Tibial nerve (tissue), 4 donors: ENCODE measurements at regions not wholly inside any gene's neighbourhood (a gene's known extent, or its start where the extent isn't known, plus 50 kb on each side); places are given as distances from the start of the nearest gene placed in this dataset.

Source experiments
- DNase-seq, 2 donors: peaks; one replicate each; pipeline ENCODE4 v3.0.0-alpha.2; 2019; ENCODE audit warnings: low spot score in 2 of 2
- H3K27ac ChIP-seq, 4 donors: fragments of 200-600 bp; sonication (generic) in 3 of 4; one replicate each; pipeline ENCODE4 v1.5.1; 2017 to 2019; ENCODE audit warnings: mild to moderate bottlenecking in 1 of 4
- H3K27me3 ChIP-seq, 2 donors: fragments of 200-600 bp; sonication (generic) in 1 of 2; one replicate each; pipeline versions ENCODE4 v1.5.1 to v1.6.0; 2017 to 2019
- H3K36me3 ChIP-seq, 3 donors: fragments of 200-600 bp; sonication (generic); one replicate each; pipeline ENCODE4 v1.5.1; 2018 to 2019
- H3K4me1 ChIP-seq, 4 donors: fragments of 200-600 bp; sonication (generic) in 3 of 4; one replicate each; pipeline ENCODE4 v1.5.1; 2017 to 2019
- H3K4me3 ChIP-seq, 4 donors: fragments of 200-600 bp; sonication (generic) in 3 of 4; one replicate each; pipeline ENCODE4 v1.5.1; 2017 to 2019; ENCODE audit warnings: mild to moderate bottlenecking in 1 of 4, moderate library complexity in 1 of 4
- H3K9me3 ChIP-seq, 4 donors: fragments of 200-600 bp; sonication (generic) in 3 of 4; one replicate each; pipeline ENCODE4 v1.5.1; 2017 to 2019
- EP300 ChIP-seq, 2 donors: sonication (generic); formaldehyde crosslinking; IDR thresholded peaks; one replicate each; pipeline ENCODE4 v1.6.1; 2017; ENCODE audit warnings: antibody characterized with exemption in 2 of 2, mild to moderate bottlenecking in 1 of 2
- POLR2A ChIP-seq, 2 donors: fragments of 450-650 bp; IDR thresholded peaks; one replicate each; pipeline ENCODE4 v1.6.1; 2017; ENCODE audit warnings: antibody characterized with exemption in 2 of 2, mild to moderate bottlenecking in 2 of 2, moderate library complexity in 2 of 2
- WGBS, 2 donors: methylation state at CpG; one replicate each; pipeline ENCODE4 v1.1.5; 2018; 5-methylcytosine and 5-hydroxymethylcytosine counted together
- TF ChIP-seq, protein P1 (sequence below), 5 experiments: fragments of 200-600 bp in 3 of 5; fragments of 450-650 bp in 2 of 5; sonication (generic) in 3 of 5; IDR thresholded peaks; one replicate each; pipeline ENCODE4 v1.5.1; 2016 to 2019; ENCODE audit warnings: antibody characterized with exemption in 5 of 5, mild to moderate bottlenecking in 3 of 5, moderate library complexity in 2 of 5

DNA sequence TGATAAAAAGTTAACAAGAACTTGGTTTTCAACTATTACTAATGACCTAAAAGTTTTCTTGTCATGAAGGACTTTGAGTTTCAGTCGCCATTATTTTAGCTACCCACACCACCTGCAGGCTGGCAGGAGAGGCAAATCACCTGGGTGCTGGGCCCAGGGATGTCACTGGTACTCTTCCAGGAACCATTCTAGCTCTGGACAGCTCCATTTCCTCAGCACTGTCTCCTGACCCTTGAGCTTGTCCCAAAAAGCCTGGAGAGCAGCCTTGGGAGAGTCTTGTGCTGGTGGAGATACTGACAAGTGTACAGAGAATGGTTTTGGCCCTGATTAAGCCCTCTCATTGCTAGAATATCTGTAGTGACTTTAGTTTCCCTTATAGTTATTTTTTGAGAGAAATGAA lies 1924.1 kb upstream of the WWC1 start:
- DNase-seq = no peak
- TF ChIP-seq POLR2A (IDR thresholded peaks at IDR 0.05) = no peak
- TF ChIP-seq, protein P1, sequence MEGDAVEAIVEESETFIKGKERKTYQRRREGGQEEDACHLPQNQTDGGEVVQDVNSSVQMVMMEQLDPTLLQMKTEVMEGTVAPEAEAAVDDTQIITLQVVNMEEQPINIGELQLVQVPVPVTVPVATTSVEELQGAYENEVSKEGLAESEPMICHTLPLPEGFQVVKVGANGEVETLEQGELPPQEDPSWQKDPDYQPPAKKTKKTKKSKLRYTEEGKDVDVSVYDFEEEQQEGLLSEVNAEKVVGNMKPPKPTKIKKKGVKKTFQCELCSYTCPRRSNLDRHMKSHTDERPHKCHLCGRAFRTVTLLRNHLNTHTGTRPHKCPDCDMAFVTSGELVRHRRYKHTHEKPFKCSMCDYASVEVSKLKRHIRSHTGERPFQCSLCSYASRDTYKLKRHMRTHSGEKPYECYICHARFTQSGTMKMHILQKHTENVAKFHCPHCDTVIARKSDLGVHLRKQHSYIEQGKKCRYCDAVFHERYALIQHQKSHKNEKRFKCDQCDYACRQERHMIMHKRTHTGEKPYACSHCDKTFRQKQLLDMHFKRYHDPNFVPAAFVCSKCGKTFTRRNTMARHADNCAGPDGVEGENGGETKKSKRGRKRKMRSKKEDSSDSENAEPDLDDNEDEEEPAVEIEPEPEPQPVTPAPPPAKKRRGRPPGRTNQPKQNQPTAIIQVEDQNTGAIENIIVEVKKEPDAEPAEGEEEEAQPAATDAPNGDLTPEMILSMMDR (IDR thresholded peaks at IDR 0.05) = no peak
- TF ChIP-seq EP300 (IDR thresholded peaks at IDR 0.05) = no peak
- peaks cover 0 to 1% (median 0%) of the 10 kb centered on the region in 4 donors for H3K9me3 ChIP-seq
- peaks cover 0 to 10% (median 0%) of the 10 kb centered on the region in 4 donors for H3K4me1 ChIP-seq
- H3K27ac ChIP-seq = no peak overlapping the region
- 85 to 86% methylated on average over 1 of the region's 1 CpG for WGBS, 2 donors
- H3K4me3 ChIP-seq = no peak overlapping the region
- H3K36me3 ChIP-seq = no peaks in the 10 kb centered on the region
- H3K27me3 ChIP-seq = no peaks in the 10 kb centered on the region

DNA sequence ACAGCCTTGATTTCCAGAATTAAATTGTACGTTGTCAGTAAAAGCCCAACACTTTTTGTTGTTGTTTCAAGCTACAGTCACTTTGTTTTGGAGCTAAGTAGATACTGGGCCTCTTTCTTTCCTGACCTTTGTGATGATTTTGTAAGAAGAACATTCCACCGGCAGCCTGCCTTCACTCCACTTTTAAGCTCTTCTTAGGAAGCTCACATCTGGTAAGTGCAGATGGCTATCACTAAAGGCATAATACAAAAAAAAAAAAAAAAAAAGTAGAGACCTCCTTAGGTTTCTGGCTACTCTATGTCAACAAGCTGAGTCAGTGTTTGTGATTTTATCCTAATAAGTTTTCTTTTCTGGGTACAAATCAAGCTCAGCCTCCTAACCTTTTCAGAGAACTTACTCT lies 1922.1 kb upstream of the WWC1 start:
- DNase-seq = no peak
- TF ChIP-seq EP300 (IDR thresholded peaks at IDR 0.05) (no peak), POLR2A (IDR thresholded peaks at IDR 0.05) (no peak)
- TF ChIP-seq, protein P1 (IDR thresholded peaks at IDR 0.05) = no peak
- Histone ChIP-seq H3K36me3 (no peaks in the 10 kb centered on the region), H3K9me3 (no peaks in the 10 kb centered on the region), H3K4me3 (no peak overlapping the region), H3K4me1 (peaks cover 0 to 10% (median 0%) of the 10 kb centered on the region in 4 donors), H3K27ac (no peak overlapping the region), H3K27me3 (no peaks in the 10 kb centered on the region)
- 18 to 22% methylated on average over 2 of the region's 2 CpGs for WGBS, 2 donors

DNA sequence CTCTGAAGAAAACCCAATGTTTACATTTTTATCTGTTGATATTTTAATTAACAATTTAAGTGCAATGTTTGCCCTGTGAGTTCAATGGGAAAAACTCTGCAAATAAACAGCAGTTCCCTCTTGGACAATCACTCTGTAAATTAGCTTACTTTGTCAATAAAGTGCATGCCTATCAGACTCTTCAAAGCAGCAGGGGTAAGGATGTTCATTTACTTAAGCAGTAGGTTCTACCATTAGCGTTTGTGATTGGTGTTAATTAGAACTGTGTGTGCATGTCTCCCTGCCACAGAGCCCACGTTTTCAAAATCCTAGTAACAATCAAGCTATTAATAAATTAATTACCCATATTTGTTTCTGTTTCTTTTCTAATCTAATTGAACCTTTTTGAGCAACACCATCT lies 1921.6 kb upstream of the WWC1 start:
- 28 to 50% methylated on average over 2 of the region's 2 CpGs for WGBS, 2 donors
- TF ChIP-seq POLR2A (IDR thresholded peaks at IDR 0.05) = no peak
- TF ChIP-seq, protein P1 (IDR thresholded peaks at IDR 0.05) = no peak
- TF ChIP-seq EP300 (IDR thresholded peaks at IDR 0.05) = no peak
- H3K4me3 ChIP-seq = no peak overlapping the region
- no peak for DNase-seq
- no peaks in the 10 kb centered on the region for H3K9me3 ChIP-seq
- no peak overlapping the region for H3K27ac ChIP-seq
- H3K4me1 ChIP-seq = peaks cover 0 to 10% (median 0%) of the 10 kb centered on the region in 4 donors
- H3K36me3 ChIP-seq = no peaks in the 10 kb centered on the region
- H3K27me3 ChIP-seq = no peaks in the 10 kb centered on the region

DNA sequence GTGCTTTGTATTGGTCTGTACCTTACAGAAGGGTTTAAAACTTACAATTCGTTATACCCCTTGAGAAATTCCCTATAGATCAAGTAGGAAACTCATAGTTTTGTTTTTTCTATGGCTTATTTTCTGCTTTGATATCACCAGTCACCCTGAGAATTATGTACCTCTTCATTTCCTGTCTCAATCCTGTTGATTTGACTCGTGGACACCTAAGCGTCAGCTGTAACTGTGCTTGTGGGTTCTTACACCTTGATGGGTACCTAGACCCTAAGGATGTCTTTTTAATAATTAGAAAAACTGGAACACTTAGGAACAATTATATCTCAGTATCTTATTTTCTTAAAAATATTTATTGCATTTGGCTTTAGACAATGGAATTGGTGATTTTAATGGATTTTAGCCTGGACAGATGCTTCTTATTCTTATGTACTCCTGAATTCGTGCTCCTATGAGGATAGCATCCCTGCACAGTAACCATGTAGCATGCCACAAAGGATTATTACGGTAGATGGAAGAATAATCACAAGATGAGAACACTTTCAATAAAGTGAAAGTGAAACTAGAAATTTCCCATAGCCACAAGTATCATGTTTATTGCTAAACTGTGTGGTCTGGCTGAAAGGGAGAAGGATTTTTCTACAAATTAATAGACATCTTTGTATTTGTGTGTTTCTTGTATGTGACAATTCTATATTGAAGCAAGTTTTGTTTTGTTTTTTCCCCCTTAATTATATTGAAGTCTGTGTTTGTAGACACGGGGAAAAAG lies 1920.3 kb upstream of the WWC1 start:
- WGBS, 2 donors = 71 to 72% methylated on average over 6 of the region's 6 CpGs
- peak overlapping the region; percentile 3 to 41 (median 21) for H3K4me3 ChIP-seq
- TF ChIP-seq EP300 (IDR thresholded peaks at IDR 0.05) (no peak), POLR2A (IDR thresholded peaks at IDR 0.05) (no peak)
- TF ChIP-seq, protein P1 (IDR thresholded peaks at IDR 0.05) = no peak
- H3K36me3 ChIP-seq = no peaks in the 10 kb centered on the region
- no peak for DNase-seq
- H3K27ac ChIP-seq = no peak overlapping the region
- H3K4me1 ChIP-seq = peaks cover 0 to 10% (median 0%) of the 10 kb centered on the region in 4 donors
- H3K27me3 ChIP-seq = no peaks in the 10 kb centered on the region
- no peaks in the 10 kb centered on the region for H3K9me3 ChIP-seq

DNA sequence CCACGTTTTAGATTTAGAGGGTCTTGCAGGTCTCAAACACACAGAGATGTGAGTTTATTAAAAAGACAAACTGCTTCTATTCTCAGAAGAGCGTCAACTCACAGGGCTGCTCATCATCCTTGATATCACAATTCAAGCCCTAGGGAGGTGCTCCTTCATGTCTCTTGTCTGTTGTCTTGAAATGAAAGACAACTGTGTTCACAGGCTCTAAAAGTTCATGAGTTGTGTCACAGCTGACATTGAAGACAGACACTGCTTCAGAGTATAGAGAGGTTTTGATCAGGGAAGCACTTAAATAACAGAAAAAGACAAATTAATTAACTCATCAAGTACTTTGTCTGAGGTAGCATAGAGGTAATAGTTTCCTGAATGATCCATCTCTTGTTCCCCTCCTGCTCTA lies 1917.6 kb upstream of the WWC1 start:
- TF ChIP-seq POLR2A (IDR thresholded peaks at IDR 0.05) = no peak
- TF ChIP-seq, protein P1 (IDR thresholded peaks at IDR 0.05) = no peak
- Histone ChIP-seq H3K4me3 (no peak overlapping the region), H3K4me1 (peaks cover 0 to 10% (median 0%) of the 10 kb centered on the region in 4 donors), H3K27ac (no peak overlapping the region), H3K27me3 (no peaks in the 10 kb centered on the region), H3K9me3 (no peaks in the 10 kb centered on the region), H3K36me3 (no peaks in the 10 kb centered on the region)
- no peak for DNase-seq
- WGBS, 2 donors = 67 to 84% methylated on average over 2 of the region's 2 CpGs
